Left colon (tissue), 2 donors: ENCODE measurements at regions not wholly inside any gene's neighbourhood (a gene's known extent, or its start where the extent isn't known, plus 50 kb on each side); places are given as distances from the start of the nearest gene placed in this dataset.
A peak's percentile ranks its signal among the peaks of the same experiment; 100 is the strongest.
"Not testable (repeated sequence)": the region's sequence is repeated elsewhere in the genome, so short reads cannot be mapped to it uniquely, and the experiment has no call there.

Experiments used
- ATAC-seq: fragments of 200-7000 bp; cut with Tn5 transposase; one replicate; pipeline ENCODE4 v1.9.1; 2020; ENCODE audit warnings: mild to moderate bottlenecking, moderate library complexity
- DNase-seq, 2 donors: peaks; one replicate each; pipeline ENCODE4 v3.0.0-alpha.2; 2020
- intact Hi-C, 2 donors: fragments of 100-400 bp; cut with DNase I in 1 of 2; cut with micrococcal nuclease in 1 of 2; formaldehyde crosslinking; loops; one replicate each; pipeline versions ENCODE4 v1.11.2 to v1.14.0; 2022; cut with DNase I, micrococcal nuclease
- donor health status: DM: no; HTN: no; CAD: no.
- donor health status: DM: yes; HTN: yes; CAD: no.

DNA sequence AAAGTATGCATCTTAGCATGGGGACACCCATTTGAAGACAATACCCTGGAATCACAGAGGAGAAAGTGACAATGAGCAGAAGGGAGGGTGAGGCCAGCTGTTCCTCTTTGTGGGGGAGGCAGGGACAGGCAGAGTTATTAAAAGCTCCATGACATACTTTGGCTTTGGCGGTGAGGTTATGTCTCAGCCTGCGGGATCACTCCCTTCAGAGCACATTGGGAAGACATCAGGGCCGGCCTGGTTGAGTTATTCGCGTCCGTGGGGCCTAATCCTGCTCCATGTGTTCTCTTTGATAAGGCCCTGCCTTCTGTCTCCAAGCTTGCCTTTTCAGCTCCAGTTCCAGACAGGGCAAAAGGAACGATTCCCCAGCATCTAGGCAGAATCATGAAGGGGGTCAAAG is 98.8 kb upstream of the NTF3 start:
- intact Hi-C loops: no loop called here
- no peak for ATAC-seq
- DNase-seq: no peak

DNA sequence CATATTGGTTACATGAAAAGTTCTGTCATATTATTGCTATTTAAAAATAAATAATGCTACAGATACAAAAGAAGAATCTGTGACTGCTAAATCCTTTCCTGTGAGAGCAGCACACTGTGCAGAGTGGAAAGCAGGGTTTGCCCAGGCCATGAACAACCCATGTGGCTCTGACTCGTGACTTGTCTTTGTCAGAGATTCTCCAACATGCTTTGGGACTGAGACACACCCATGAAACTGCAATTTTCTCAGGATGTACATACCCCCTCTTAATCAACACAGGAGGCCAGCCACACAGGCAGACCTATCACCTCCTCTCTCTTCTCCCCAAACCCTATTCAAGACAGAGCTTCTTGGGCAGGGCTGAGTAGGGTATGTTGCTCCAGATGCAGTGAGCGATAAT is 96.8 kb upstream of the NTF3 start:
- ATAC-seq (no peak), DNase-seq (no peak)
- intact Hi-C loops: no loop called here

DNA sequence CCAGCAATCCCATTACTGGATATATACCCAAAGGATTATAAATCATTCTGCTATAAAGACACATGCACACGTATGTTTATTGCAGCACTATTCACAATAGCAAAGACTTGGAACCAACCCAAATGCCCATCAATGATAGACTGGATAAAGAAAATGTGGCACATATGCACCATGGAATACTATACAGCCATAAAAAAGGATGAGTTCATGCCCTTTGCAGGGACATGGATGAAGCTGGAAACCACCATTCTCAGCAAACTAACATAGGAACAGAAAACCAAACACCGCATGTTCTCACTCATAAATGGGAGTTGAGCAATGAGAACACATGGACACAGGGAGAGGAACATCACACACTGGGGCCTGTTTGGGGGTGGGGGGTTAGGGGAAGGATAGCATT is 90.8 kb upstream of the NTF3 start:
- ATAC-seq, intact Hi-C loops, DNase-seq: not testable (repeated sequence)

DNA sequence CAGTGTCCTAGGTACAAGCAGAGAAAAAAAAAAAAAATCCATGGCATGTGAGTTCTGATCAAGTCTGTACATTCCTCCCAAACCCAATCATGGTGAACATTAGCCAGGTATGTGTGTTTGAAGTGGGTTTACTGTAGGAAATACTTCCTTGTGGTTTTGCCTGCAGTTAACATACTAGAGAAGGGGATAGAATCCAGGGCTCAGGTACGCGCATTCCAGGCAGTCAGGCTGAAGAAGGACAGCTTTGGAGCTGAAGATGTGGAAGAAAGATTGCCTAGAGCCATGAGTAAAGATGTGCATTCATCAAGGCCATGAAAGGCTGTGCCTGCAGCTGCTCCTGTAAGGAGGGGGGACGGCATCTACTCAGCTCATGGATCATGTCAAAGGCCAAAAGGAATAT is 88.2 kb upstream of the NTF3 start:
- intact Hi-C loops: no loop called here
- ATAC-seq (no peak), DNase-seq (no peak)

DNA sequence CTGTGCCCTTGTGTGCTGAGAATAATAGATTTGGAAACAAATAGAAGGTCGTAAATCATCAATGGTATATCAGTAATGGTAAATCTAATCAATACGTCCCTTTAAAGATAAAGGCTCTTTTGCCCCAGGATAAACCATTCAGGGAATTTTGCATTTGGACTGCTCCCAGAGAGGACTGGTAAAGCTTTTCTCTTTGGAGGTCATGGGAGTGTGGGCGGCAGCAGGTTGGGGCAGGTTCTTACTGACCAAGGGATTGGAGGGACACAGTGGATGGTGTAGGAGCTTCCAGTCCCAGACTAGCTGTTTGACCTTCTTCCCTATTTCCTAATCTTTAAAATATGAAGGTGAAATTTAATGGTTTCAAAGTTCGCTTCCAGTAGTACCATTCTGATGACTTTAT is 87.8 kb upstream of the NTF3 start:
- DNase-seq: no peak
- ATAC-seq: no peak
- intact Hi-C loops: no loop called here

DNA sequence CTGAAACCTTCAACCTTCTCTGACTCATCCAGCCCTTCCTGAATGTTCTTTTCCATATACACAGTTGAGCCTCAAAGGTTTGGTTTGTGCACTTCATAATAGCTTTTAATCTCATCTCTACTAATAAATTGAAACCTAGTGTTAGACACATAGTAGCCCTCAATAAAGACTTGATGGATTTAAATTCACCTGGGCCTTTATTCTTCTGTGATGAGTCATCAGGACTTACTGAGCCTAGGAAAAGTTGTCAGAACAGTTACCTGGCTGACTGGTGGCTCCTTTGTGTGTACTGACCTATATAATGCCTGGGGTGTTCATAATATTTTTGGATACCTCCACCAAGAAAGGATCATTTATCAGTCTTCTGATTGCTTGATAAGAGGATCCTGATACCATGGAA is 86.4 kb upstream of the NTF3 start:
- intact Hi-C loops: no loop called here
- ATAC-seq: no peak
- no peak for DNase-seq

DNA sequence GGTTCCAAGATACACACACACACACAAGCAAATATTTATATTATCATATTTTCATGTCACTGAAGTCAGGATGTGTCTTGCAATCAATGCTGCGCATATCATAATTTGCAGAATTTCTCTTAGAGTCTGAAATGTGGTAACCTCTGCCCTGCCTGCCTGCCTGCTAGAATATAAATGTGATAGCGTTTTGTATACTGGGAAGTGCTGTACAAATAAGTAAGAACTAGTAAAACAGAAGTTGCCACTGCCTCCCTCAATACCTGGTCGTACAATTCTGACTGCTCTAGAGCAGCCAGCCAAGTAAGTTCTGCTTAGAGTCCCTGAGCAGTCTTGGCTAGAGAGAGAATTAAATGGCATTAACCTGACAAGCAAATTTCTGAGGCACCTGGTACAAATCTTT is 83.9 kb upstream of the NTF3 start:
- DNase-seq (no peak), ATAC-seq (no peak)
- intact Hi-C loops: no loop called here

DNA sequence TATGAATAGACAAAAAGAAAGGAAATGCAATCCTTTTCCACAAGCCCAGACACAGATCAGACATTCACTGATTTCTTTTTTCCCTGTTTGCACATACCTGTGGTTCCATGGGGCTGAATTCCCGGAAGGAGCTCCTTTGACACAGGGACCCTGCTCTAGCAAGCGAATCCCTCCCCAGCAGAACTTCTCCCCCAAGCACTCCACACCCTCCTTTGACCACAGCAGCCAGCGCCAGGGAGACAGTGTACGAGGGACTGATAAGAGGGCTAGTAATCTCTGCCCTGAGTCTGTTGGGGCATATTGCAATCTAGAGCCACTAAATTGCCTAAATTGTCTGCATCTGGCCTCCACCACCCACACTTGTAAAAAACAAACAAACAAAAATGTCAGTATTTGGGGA is 83.4 kb upstream of the NTF3 start:
- ATAC-seq (no peak), DNase-seq (no peak)
- intact Hi-C loops: no loop called here

DNA sequence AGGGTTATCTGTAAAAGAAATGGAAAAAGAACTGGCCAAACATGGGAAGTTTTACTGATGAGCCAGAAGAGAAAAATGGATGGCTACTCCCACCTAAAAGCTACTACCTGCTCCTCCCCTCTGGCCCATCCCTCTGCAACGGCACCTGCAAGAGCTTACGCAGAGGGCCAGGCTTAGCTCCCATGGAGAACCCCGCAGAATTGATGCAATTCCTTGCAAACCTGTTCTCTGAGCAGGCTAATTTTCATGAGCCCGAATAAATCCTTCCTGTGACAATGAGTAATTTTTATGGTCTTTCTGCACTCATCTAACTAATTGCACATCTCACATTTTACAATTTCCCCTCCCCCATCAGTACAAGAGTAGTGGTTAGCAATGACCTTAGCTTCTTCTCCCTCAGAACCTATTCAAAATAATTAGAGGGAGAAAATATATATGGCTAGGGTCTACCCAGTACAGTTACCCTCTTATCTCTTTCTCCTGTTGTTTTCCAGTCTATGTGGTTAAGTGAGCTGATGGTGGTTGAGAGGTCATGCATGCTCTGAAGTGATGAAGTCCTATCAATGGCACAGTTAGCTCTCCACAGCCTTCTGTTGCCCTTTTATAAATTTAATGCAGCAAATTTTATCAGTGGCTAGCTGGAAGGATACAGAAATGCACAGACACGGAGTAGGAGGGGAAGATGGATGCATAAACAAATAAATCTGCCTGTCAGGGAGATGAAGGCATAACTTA is 67.7 kb upstream of the NTF3 start:
- DNase-seq (no peak), ATAC-seq (no peak)
- intact Hi-C loops: no loop called here

DNA sequence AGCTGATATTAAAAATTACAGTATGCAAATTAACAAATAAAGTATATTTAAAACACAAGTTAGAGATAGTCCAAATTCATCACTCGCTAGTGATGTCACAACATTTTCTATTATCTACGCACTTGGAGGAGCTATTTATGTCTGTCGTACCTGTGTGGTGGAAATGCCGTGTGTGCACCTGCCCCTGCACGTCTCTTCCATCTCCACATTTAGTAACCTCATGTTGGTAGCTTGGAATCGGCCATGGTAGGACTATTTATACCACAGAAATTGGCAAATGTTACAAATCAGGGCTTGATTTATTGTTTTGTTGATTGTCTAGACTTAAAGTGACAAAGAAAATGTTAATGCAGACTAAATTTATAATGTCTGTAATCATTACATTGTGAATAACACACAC is 62.6 kb upstream of the NTF3 start:
- ATAC-seq (no peak), DNase-seq (no peak)
- intact Hi-C loops: no loop called here

DNA sequence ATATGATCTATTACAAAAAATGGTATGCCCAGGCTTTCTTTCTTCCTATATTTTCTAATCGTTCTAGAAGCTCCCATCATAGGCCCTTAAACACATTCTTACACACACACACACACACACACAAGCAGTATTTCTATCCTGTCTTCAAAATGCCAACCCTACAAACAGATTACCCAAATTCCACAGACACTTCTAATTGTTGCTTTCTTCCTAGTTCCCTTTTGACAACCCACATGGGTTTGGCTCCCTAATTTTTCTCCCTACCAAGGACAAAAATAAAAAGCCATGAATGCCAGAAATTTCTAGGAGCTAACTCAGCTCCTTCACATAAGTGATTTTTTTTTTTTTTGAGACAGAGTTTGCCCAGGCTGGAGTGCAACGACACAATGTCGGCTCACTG is 60.3 kb upstream of the NTF3 start:
- intact Hi-C loops: no loop called here
- DNase-seq (no peak), ATAC-seq (no peak)

DNA sequence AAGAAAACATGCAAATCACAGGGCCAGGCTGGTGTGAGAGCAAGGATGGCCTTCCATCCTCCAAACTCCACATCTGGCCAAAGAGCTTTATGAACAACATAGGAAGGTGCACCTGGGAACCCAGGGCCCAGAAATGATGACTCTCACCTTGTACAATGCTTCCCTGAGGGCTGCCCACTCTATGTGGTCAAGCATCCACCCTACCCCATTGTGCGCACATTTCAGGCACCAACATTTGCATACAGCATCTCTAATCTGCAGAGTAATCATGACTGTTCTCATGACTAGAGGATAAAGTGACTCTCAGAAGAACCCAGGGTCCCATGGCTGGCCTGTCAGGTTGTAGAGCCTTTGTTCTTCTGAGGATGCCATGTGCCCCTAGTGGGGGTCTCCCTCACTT is 57.2 kb upstream of the NTF3 start:
- intact Hi-C loops: no loop called here
- ATAC-seq (no peak), DNase-seq (no peak)

DNA sequence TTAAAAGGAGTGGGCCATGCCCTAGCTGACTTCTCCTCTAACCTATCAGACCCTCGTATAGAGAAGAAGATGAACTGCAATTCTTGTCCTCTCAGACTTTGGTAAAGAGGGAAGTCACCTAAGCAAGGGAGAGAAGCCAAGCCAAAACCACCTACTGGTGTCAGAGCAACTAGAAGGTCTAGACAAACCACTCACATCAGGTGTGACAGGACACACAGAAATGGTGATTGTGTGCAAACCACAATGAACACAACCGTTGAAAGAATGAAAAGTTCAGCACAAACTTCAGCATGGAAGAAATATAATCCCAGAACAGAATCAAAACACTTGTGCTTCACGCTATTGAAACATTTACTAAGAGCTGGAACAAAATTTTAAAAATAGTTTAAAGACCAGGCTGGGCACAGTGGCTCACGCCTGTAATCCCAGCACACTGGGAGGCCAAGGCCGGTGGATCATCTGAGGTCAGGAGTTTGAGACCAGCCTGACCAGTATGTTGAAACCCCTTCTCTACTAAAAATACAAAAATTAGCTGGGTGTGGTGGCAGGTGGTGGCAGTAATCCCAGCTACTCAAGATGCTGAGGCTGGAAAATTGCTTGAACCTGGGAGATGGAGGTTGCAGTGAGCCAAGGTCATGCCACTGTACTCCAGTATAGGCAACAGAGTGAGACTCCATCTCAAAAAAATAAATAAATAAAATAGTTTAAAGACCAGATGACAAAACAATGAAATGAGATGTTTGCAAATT is 56.2 kb upstream of the NTF3 start:
- no peak for ATAC-seq
- no peak for DNase-seq
- intact Hi-C loops: no loop called here

DNA sequence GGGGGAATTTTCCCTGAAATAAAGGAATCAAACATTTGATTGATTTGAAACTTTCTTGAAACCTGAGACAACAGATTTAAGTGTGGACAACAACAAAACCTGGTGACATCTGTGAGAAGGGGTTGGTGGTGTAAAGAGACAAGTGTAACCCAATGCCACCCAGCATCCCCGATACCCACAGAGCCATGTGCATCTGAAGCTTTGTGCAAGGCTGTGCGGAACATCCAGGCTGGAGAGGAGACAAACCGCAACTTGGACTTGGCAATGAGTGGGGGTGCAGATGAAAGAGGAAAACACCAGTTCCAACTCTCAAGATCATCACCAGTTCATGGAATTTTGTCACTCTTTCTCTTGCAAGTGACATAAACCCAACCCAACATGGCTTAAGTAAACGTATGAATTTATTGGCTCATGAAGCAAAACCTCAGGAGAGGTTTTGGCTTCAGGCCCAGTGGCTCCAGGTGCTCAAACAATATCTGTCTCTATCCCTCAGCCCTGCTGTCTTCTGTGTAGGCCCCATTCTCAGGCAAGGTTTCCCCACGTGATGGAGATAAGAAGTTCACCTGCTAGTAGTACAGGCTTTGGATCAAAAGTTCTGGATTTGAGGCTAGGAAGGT is 55.2 kb upstream of the NTF3 start:
- intact Hi-C loops: no loop called here
- DNase-seq: peak; percentile 70 to 72
- peak; percentile 79 for ATAC-seq

DNA sequence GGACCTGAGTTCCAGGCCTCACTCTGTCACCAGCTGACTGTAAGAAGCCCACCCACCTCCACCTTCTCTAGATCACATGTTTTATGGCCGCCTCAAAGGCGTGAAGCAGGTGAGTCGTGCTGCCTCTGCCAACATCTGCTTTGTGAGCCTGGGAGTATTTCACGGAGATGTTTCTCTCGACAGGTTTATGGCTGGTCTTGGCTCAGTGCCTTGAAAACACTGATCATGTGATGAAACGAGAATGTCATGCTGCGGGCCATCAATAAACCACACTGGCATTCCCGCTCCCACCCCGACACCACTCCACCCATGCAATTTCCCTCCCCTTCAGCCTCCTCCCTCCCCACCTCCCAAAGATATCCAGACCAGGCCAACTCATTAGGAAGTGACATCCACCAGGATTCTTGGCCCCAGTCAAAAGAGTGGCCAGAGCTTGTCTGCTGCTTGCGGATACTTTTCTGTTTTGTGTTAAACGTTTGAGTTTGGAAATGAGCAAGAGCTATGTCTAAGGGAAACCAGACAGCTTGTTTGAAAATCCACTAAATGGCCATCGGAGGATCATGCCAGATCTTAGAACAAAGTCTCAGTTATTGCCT is 53.8 kb upstream of the NTF3 start:
- DNase-seq (peak; percentile 76 to 84), ATAC-seq (peak; percentile 90)
- intact Hi-C loops: no loop called here

DNA sequence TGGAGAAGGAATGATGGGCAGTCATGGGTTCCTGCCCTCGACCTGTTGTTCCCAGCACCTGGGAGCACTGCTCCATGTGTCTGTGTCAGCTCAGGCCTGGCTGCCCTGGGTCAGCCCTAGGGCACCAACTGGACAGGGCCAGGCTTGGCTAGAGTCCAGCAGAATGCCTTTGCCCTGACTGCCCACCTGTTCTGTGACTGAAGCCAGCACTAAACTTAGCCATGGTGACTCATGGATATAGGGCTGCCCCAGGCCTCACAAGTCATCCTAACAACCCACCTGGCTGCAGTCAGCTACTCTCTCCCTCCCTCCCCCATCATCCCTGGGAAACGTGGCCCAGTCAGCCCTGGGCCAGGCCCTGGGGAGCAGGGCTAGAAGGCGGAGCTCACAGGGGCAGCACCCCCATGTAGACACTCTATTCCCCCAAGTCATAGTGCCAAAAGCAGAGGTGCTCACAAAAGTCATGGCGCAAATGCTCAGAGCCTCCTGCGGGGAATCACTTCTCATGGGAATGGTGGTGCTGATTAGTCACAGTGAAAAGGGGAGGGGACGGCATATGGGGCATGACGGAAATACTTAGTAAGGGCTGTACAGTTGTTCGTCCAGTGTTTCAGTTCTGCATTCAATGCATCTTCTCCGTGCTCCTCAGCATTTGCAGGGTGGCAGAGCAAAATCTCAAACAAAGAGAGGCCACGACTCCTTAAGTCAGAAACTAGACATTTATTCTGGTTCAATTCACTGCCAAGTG is 52.0 kb upstream of the NTF3 start:
- ATAC-seq (no peak), DNase-seq (no peak)

More for the DNA sequence above, 52.0 kb upstream of the NTF3 start:
- intact Hi-C loops: no loop called here
